NCI-H524 treated with DMSO at 0.1 percent for 48 hours (cell line): ENCODE measurements at regions not wholly inside any gene's neighbourhood (a gene's known extent, or its start where the extent isn't known, plus 50 kb on each side); places are given as distances from the start of the nearest gene placed in this dataset.
"Not testable (repeated sequence)": the region's sequence is repeated elsewhere in the genome, so short reads cannot be mapped to it uniquely, and the experiment has no call there.

Experiments
- DNase-seq: peaks from one replicate; lab custom pipeline; 2025; lab: John Stamatoyannopoulos, UW

DNA sequence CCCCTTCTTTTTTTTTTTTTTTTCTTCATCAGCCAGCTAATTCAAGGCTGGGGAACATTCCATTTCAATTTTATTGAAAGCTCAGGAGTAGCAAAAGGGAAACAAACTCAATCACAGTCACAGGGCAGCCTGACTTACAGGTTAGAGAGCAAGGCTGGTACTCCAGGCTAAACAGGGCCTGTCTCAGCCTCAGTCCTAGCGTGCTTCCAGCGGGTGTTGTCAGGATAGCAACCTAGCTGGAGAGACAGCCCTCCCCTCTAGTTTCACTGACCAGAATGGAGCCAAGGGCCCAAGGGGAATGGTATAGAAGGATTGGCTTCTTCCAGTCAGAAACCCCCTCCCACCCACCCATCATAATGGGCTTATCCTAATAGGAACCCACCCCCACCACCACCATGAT lies 132.9 kb downstream of the PXDC1 start:
- DNase-seq = no peak

GRCh38 chr6:3617681-3618311 lies 133.7 kb downstream of the PXDC1 start:
- DNase-seq = no peak

DNA sequence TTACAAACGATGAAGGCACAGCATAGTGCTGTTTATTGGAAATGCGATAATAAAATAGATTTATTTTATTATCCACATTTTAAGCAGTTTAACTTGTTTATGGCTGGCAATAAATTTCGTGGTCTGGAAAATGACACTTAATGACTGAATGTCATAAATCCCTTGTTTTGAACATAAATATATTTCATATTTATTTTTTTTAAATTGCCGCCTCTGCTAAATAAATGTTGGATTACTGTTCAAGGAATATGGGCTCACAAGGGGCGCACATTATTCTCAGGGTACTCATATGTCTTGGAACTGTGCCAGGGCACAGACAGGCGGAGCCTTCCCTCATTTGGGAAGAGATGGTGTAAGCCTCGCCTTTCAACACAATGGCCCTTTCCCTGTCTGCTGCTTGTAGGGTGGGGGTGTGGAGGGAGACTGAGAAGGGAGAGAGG lies 134.3 kb downstream of the PXDC1 start:
- DNase-seq = no peak

GRCh38 chr6:3616565-3617176 lies 134.8 kb downstream of the PXDC1 start:
- DNase-seq = no peak

DNA sequence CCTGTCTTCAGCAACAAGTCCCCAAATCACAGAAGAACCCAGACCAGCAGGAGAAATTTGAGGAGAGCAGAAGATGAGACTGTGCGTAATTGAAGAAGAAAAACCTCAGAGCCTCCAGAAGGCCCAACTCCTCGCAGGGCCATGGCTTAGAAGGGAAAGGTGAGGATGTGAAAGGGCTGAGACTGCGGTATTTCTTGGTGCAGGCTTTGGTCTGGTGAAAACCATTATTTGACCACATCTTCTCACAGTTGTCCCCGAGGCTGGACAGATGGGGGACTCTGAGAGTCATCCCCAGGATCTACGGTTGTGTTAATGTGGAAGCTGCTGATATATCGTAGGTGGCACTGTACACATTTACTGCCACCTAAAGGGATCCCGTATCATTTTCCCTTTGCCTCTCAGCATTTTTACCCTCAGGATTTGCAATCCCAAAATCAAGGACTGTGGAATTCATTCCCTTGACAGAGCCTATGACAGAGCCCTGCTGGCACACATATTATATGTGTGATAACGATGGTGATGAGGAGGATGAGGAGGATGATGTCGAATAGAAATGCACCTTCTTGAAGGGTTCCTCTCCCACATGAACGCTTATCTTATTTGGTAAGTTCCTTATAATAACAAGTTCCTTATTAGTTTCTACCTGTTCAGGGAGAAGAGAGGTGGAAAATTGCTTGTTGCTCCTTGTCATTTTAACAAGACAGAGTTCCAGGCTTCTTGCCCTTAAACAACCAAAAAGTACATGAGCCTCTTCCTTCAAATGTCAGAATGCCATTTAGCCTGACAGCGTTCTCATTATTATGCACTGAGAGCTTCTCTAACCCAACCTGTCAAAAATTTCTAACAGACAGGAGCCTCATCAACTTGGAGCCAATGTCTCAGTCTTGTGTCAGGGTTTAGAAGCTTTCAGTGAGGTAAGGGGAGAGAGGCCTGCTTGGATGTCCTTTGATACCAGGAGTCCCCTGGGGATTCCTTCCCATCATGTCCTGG lies 135.8 kb downstream of the PXDC1 start:
- no peak for DNase-seq

DNA sequence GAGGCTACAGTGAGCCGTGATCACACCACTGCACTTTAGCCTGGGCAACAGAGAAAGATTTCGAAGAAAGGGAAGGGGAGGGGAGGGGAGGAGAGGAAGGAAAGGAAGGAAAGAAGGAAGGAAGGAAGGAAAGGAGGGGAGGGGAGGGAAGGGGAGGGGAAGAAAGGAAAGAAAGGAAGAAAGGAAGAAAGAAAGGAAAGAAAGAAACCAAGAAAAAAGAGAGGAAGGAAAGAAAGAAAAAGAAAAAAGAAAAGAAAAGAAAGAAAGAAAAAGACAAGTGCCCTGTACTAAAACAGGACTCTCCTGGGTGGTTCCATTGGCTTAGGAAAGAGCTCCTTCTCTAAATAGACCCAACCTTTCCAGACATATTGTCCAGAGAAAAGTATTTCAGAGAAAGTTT lies 136.6 kb downstream of the PXDC1 start:
- DNase-seq = no peak

GRCh38 chr6:3613565-3613964 lies 137.9 kb downstream of the PXDC1 start:
- DNase-seq = not testable (repeated sequence)

GRCh38 chr6:3612341-3613041 lies 139.0 kb downstream of the PXDC1 start:
- peak; percentile 59 for DNase-seq

GRCh38 chr6:3610921-3611320 lies 140.6 kb downstream of the PXDC1 start:
- no peak for DNase-seq

DNA sequence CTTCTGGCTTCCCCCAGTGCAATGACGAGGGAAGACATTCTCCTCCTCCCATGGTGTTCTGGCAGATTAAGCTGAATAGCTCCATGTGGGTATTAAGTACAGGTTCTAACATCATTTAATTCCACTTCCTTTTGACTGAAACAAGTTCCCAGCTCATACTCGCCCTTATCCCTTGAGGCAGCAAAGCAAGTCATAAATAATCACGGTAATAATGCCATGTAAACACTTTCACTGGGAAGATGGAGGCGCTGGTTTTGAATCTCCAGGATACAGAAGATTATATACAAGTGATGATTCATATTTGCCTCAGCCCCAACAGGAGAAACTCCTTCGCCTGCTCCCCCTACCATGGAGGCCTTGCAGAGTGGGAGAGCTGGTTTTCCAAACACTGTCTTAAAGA lies 141.3 kb downstream of the PXDC1 start:
- DNase-seq = no peak

- no peak for DNase-seq
These were observed 142.1 kb downstream of the PXDC1 start for GRCh38 chr6:3609388-3609787.

DNA sequence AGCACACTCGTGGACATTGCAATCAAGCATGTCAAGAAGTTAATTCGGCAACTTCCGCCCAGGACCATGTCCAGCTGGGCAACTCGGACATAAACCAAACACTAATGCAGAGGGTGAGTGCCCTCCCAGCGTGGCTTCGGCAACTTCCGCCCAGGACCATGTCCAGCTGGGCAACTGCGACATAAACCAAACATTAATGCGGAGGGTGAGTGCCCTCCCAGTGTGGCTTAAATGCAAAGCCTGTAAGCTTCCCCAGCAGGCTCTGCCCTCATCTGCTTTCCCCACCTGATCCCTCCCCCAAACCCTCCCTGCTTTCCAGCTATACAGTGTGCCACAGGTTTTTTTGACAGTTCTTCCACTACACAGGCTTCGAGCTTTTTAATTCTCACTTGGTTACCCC lies 143.4 kb downstream of the PXDC1 start:
- no peak for DNase-seq

DNA sequence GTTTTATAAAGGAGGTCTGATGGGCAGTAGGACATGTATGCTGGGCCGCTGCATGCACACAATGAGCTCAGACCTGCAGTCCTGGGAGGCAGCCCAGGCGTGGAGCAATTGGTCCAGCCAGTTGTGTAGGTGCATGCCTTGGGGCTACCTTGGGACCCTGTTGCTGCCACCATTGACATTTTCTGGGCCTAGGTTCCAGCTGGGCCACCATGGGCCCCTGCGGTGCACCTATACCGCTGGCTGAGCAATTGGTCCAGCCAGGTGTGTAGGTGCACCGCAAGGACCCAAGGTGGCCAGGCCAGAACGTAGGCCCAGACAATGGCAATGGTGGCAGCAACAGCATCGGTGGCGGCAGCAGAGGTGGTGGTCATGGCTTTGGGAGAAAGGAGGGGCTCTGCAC lies 143.9 kb downstream of the PXDC1 start:
- no peak for DNase-seq

- no peak for DNase-seq
These were observed 144.3 kb downstream of the PXDC1 start for GRCh38 chr6:3607171-3607570.

DNA sequence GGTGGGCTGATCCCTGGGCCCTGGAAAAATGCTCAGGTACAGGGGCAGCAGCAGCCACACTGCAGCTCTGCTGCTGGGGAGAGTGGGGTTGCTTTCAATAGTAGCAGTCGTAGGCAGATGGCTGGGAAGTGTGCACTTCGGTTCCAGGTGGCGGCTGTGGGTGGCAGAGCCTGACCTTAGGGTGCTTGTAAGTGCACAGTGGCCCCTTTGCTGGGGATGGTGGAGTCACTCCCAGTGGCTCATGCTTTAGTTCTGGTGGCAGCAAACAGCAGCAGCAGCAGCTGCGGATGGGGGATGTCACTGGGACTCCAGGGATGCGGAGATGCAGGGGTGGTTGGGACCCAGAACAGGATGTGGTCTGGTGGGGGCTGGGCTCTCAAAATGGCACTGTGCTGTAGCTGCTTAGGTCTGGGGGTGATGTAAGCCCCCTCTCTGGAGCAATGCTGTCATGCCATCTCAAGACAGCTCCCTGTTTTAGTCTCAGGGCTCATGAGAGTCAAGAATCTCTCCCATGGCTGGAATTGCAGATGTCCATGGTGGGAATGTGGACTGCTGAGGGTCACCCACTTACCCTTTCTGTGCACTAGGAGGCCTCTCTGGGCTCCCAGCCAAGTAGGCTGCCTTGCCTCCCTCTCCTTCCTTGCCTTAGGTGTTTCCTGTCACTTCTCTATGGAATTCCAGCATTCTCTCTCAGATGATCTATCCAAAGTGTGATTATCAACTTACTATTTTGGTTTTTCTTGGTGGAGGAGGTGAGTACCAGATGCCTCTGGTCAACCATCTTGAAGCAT lies 146.7 kb upstream of the SLC22A23 start:
- peak; percentile 31 for DNase-seq

DNA sequence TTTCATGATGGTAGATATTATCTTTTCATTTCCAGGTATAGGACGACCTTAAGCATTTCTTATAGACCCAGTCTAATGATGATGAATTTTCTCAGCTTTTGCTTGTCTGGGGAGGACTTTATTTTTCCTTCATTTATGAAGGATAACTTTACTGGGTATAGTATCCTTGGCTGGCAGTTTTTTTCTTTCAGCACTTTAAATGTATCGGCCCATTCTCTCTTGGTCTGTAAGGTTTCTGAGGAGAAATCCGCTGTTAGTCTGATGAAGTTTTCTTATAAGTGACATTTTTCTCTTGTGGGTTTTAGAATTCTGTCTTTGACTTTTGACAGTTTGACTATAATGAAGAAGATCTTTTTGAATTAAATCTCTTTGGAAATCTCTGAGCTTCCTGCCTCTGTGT lies 144.7 kb upstream of the SLC22A23 start:
- no peak for DNase-seq

- DNase-seq = no peak
These were observed 140.7 kb upstream of the SLC22A23 start for GRCh38 chr6:3597500-3598064.

- DNase-seq = no peak
These were observed 139.9 kb upstream of the SLC22A23 start for GRCh38 chr6:3596766-3597165.

DNA sequence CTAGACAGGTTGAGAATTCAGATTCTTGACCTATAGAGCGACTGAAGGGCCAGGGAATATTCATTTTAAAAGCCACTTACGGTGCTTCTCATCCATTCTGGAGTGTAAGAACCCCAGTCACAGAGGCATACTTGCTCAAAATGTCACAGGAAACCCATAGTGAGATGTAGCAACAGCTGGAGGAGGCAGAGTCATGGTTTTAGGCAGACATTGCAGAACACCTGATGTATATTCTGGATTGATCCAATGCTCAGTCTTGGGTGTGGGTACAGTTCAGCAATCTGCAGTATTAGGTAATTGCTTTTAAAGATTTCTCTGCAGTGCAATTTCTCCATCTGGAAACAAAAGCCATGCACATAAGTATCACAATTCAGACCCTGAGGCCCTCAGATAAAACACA lies 137.4 kb upstream of the SLC22A23 start:
- no peak for DNase-seq

DNA sequence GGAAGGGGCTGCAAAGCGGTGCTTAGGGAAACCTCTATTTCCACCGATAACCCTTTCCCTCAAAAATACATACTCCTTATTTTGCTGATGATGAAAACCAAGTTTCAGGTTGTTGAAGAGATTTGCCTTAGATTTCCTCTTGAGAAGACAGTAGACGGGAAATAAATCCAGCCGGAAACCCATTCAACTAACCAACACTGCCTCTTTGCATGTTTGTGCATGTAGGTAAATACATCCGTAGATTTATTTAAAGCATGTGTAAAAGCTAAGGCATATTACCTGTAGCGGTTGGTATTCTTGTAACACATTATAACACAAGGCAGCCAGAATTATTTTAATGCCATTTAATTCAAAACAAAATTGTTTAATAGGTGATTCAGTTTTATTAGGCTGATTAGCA lies 136.3 kb upstream of the SLC22A23 start:
- DNase-seq = no peak

DNA sequence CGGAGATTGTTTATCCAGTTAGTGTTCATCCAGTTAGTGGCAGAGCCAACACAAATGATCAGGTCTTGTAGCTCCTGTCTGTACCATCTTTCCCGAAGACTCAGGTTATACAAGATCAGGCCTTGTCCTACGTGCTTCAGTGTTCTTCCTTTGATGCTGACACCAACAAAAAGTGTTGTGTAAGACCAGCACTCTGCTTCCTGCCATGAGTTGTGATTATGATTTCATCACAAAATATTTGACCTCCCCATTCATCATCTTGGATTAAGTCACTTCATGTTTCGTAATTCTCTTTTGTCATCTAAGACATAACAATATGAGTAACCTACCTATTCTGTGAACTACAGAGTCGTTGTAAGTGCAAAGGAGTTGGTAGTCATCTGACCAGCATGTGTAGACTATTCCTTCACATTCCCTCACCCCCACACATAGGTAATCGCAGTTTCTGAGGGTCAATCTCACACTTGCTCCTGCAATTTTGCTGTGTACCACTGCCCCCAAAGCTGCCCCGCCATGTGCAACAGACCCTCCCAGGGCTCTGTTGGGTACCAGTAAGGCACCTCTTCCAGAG lies 135.6 kb upstream of the SLC22A23 start:
- no peak for DNase-seq
